HG02623 (cell line): ENCODE measurements at regions not wholly inside any gene's neighbourhood (a gene's known extent, or its start where the extent isn't known, plus 50 kb on each side); places are given as distances from the start of the nearest gene placed in this dataset.

Experiments used
- ATAC-seq: cut with Tn5 transposase; IDR thresholded peaks from one replicate; pipeline ENCODE4 v1.9.1; 2021; ENCODE audit warnings: moderate library complexity; ENCODE audit not compliant: unreplicated experiment

DNA sequence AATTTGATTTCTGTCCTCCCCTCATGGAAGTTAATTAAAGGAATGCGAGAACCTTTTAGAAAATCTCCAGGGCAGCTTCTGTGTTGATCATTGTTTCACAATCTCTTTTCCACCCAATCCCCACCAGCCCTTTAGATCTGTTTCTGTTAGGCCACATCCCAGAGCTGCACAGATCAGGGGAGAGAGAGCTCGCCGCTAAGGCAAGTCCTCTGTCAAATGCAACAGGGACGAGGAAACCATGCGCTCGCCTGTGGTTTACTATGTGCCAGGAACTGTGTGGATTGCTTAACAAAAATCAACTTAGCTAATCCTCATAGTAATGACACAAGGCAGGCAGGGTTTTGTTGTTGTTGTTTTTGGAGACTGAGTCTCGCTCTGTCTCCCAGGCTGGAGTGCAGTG is 115.4 kb downstream of the SALL1 start:
- no peak for ATAC-seq

DNA sequence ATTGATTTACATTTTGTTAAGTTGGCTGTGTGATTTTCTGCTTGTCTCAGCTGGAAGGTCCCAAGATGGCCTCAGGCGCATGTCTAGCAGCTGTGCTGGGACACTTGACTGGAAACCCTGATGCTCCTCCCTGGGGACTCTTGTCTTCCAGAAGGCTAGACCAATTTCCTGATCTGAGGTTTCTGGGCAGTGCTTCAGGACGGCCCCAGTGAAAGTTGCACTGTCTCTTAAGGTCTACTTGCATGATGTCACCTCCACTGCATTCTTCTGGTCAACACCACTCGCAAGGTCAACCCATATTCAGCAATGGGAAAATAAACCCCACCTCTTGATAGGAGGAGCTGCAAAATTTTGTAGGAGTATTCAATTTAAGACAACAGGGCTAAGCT is 116.0 kb downstream of the SALL1 start:
- ATAC-seq = no peak

DNA sequence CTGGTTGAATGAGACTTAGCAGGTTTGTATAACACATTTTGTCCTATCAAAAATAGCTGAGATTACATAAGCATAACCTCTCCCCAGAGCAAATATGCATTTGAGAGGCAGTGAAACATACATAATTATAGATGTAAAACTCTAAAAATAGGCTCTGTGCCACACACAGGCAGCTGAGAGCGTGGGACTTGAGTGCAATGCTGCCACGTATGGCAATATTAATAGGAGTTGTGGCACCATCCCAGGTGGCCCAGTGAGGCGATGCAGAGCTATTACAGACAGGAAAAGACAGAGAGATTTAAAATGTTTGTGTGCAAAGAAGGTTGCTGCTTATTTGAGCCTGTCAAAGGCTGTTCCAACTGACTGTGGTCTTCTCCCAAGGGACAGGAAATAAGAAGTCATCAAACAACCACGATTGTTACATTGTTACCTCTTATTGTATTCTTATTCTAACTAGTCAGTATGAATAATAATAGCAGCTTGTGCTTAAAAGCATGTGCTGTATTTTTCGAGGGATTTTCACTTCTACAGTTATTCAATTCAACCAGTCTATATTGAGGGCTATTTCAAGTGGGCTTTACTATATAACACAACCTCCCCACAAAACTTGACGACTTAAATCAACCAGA is 116.5 kb downstream of the SALL1 start:
- no peak for ATAC-seq

DNA sequence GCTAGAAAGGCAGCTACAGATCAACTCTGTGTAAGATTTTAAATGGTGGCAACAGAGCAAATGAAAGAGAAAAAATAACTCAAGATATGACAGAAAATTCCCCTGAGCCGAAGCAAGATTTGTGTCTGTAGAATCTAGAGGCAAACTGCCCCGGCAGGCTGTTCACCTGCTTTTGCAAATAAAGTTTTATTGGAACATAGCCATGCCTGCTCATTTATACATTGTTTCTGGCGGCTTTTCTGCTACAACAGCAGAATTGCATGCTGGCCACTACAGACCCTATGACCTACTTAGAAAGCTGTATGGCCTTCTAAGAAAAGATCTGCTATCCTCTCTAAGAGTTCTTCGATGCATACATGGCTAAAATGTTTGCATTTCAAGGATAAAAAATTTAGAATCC is 119.5 kb downstream of the SALL1 start:
- no peak for ATAC-seq

DNA sequence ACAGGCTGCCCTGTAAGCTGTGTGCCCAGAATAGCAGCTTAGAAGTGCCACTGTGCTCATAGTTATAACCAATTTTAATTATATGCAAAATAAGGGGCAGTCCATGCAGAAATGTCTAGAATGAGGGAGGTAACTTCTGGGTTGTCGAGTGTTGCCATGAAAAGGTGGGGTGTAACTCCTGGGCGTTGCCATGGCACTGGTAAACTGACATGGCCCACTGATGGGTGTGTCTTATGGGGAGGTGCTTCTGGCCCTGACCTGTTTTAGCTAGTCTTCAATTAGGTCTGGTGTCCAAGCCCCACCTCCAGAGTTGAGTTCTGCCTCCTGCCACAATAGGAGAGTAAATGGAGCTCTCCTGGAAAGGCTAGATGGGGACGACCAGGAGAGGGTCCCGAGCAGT is 120.6 kb downstream of the SALL1 start:
- no peak for ATAC-seq

DNA sequence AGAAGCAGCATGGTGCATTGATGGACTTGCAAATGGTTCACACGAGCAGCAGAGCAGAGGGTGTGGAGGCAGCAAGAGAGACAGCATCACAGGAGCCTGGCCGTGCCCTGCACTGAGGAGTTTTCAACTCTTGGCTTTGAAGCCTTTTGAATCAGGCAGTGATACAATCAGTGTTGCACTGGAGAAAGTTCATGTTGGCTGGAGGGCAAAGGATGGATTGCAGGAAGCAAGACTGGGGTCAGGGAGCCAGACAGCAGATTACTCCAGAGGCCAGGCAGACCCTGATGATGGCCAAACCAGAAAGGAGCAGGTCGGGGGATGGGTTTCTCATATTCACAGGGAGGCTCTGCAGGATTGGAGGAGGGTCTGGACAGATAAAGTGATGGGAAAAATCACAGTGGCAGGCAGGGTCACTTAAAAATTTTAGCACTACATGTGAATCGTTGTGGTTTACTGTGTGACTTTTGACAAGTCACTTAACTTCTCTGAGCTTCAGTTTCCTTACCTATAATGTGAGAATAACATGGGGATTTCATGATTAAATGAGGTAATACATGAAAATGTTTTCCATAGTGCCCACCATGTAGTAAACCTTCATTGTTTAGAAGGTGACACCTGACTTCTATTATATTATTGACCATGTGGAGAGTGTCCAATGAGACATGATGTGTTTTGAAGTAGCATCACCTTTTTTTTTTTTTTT is 125.3 kb downstream of the SALL1 start:
- no peak for ATAC-seq

DNA sequence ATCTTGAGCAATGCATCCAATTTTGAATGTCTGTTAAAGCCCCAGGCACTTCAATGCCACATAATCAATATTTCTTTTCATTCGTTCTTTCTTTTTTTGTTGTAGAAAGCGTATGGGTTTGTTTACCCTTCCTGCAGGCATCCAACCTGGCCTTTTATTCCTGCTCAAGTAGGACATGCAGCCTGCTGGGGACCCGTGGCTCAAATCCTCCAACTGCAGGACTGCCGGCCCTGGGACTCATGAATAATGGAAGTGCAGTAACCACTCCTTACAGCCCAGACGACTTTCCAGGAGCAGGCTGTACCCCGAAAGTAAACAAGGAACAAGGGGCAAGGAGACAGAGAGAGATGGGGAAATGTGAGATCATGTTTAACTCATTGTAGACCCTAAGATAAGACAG is 126.4 kb downstream of the SALL1 start:
- no peak for ATAC-seq

DNA sequence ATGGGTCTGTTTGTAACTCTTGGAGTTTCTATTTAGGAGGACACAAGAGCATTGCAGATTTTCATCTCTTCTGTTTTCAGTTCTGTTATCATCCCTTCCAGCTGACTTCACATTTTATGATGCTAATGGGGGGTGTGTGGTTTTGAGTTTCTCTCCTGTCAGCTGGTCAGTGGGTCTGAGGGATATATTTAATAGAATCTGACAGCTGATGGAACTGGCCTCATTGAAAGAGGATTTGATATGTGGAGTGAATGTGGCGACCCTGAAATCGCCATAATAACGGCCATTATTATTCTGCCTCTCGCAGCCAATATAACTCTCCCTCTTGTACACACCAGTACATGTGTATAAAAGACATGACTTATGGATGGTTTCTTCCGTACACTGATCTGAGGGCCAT is 128.1 kb downstream of the SALL1 start:
- ATAC-seq = no peak

DNA sequence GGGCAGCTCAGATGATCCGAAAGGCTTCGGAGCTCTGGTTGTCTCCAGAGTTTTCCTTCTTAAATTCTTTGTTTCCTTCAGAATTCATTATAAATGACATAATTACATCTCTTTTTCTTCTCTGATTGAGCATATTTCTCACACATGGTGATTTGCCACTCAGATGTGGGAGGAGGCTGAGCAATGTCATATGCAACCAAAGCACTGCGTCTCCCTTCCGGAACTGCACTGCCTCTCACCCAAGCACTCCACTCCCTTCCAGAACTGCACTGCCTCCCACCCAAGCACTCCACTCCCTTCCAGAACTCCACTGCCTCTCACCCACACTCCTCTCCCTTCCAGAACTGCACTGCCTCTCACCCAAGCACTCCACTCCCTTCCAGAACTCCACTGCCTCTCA is 131.5 kb downstream of the SALL1 start:
- no peak for ATAC-seq

DNA sequence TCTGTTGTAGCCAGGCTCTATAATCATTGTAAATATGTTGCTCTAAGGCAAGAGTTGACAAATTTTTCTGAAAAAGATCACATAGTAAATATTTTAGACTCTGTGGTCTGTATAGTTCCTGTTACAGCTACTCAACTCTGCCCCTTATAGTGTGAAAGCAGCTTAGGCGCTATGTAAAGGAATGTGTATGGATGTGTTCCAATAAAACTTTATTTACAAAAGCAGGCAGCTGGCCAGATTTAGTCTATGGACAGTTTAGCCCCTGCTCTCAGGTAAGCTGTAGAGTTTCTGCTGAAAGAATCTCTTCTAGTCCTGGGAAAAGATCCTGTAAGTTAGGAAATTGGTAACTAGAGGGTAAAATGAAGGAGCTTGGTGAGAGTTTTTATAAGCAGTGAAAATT is 133.1 kb downstream of the SALL1 start:
- no peak for ATAC-seq

DNA sequence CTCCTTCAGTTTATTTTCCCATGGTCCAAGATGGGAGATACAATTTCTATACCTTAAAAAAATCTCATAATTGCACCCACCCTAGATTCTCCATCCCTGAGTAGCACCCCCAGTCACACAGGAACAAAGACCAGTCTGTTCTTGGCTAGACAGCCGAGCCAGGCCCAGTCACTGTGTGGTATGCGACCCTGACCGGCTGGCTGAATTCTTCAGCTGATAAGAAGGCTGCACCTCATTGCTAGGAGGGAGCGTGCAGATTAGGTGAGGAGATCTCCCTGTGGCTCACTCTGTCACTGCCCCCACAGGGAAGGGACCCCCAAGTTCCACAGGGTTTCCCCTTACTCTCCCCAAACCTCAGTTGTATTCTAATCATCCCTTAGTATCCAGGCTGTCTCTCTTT is 138.7 kb downstream of the SALL1 start:
- ATAC-seq = no peak

DNA sequence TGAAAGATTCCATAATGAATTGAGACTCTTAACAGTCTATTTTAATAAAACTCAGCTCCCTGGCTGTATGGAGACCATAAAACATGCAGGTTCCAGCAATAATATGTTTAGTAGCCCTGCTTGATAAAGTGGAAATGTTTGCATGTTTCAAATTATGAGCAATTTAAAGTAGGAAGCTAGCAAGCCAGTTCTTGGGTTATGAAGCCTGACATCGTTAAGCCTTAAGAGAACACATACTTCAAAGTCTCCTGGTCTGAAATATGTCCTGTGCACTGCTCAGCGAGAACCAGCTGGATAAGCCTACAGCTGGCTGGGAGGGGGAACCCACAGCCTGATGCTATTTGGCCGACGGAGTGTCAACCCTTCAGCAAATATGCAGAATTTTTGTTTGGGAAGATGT is 140.3 kb downstream of the SALL1 start:
- no peak for ATAC-seq

DNA sequence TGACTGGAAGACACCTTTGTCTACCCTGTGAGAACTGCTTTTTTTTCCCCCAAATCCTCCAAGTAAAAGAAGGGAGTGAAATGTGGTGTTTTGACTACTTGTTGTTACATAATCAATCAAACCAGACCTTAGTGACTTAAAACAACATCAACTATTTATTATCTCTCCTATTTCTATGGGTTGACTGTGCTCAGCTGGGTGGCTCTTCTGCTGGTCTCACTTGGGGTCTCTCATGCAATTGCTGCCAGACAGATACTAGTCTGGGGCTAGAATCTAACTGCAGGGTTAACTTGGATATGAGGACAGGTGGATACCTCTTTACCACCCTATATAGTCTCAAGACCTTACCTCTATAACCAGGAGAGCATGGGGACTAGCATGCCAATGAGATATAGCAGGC is 141.3 kb downstream of the SALL1 start:
- no peak for ATAC-seq

DNA sequence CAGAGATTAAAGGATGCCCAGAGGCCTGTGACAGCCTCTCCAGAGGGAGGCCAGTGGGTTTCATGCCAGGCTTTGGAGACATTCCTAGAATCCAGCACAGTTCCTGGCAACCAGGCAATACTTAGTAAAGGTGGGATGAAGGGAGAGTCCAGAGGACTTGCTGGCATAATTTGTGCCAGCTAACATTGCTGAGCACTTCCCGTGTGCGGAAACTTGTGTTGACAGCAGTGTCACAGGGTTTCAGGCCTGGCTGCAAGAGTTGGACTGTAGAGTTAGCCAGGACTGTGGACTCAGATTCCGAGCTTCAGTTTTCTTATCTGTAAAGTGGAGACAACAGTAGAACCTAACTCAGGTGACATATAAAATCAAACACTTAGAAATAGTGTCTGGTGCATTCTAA is 141.7 kb downstream of the SALL1 start:
- ATAC-seq = no peak

DNA sequence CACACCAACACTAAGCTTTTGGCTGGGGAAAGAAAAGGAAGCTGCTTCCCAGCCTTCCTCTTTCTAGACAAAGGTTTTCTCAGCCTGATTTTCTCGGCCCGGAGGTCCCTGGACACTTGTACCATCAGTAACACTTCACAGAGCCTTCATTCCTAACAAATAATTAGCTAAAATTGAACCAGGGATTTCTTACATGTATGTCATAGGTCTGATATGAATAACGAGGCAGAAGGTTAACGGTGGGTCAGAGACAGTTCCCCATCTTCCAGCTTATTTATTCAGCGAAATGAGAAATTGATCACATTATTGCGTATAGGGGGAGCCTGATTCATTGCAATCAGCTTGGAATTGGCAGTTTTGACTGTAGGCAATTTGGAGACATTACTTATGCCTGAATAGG is 142.5 kb downstream of the SALL1 start:
- ATAC-seq = no peak

DNA sequence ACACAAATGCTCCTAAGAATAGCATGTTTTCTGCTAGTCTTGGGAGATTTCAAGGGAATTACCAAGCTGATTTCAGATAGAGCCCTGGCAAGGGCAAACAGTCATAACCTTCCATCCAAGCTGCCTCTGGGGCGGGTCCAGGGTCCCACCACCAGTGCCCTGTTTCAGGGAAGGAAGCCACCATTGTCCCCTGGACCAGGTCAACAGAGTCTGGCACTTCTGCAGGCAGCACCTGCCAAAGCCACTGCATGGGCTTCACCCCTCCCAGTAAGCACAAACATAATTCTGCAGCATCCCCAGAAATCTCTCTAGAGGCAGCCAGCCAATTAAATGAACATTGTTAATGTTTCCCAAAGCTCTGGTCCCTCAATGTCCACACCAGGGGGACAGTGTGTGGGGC is 143.0 kb downstream of the SALL1 start:
- ATAC-seq = no peak

DNA sequence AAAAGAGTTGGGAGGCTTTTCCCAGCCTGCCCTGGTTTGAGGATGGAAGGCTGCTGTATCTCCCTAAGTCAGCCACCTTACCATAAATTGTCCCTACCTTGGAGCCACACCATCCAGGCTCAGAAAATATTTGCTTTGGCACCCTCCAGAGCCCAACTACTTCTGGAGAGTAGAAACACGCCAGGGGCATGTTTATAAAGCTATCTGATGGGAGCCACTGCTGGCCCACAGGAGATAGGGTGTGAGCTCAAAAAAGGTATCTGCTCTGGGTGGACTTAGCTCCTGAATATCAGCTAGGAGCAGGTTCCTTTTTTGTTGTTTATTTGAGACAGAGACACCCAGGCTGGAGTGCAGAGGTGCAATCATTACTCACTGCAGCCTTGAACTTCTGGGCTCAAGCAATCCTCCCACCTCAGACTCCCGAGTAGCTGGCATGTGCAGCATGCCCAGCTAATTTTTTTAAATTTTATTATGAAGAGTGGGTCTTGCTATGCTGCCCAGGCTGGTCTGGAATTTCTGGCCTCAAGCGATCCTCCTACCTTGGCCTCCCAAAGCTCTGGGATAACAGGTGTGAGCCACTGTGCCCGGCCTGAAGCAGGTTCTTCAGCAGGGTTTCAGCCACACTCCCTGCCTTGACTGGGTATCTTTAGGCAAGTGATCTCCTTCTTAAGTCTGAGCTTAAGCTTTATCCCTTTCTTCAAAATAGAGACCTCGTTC is 147.1 kb downstream of the SALL1 start:
- no peak for ATAC-seq

DNA sequence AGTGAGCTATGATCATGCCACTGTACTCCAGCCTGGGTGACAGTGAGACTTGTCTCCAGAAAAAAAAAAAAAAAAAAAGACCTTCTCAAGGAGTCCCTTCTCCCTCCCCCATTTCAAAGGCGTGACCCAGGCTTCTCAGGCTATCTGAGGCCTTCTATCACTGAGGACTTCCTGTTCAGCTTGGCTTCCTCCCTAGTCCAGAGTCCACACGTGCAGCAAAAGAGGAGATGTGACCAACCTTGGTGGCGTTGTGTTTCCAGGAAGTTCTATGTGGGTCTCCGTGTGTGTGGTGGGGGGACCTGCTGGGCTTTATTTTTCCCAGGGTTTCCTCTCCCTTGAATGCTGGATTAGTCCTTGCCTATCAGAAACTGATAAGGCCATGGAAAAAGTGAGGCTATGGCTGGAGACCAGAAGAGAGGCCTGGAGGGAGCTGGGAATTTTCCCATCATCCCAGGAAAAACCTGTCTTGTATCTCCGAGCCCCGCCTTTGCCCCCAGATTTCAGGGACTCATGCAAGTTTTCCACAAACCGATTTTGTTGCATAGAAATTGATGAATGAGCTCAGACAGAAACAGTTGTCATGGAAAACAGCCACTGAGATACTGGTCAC is 148.1 kb downstream of the SALL1 start:
- no peak for ATAC-seq

DNA sequence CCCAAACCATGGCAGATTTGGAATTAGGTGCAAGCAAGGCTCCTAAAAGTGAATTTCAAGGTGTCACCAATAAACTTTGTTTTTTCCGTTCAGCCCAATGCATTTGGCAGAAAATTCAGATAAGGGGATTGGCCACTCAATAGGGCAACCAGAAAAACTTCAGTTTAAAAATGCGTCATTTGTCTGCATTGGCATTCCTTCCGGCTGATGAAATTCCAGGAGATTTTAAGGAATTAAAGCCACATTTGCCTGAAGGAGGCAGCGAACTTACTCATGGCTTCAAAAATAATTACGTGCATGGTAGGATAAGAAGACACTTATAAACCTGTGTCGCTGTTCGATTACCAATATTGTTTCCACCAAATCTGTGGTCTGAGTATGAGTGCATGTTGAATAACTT is 151.9 kb downstream of the SALL1 start:
- ATAC-seq = no peak

DNA sequence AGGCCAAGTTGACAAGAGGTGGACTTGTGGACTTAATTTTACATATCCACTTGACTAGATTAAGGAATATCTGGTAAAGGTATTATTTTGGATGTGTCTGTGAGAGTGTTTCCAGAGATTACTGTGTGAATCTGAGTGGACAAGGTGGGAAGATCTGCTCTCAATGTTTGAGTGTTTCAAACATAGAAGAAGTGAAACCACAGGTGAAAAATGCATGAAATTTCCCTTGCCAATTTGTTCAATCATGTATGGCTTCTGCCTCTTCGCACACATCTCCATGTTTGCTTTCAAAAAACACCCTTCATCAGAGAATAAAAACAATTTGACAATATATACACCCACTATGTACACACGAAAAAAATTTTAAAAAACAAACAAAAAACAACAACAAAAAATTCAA is 152.7 kb downstream of the SALL1 start:
- ATAC-seq = no peak

DNA sequence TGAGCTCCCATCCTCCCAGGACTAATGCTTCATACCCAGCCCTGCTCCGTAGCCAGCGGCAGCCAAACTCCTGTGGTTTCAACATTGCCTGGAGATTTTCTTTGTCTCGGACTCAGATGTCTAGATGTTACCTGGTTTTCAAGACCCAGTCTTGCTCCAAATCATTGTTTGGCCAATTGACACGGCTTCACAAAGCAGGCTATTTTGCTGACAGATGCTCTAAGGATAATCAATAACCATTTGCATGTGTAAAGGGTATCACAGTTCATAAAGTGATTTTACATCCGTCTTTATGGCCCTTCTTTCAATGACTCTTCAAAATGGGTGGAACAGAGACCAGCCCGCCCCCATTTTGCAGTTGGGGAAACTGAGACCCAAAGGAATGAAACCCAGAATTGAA is 153.4 kb downstream of the SALL1 start:
- ATAC-seq = no peak

DNA sequence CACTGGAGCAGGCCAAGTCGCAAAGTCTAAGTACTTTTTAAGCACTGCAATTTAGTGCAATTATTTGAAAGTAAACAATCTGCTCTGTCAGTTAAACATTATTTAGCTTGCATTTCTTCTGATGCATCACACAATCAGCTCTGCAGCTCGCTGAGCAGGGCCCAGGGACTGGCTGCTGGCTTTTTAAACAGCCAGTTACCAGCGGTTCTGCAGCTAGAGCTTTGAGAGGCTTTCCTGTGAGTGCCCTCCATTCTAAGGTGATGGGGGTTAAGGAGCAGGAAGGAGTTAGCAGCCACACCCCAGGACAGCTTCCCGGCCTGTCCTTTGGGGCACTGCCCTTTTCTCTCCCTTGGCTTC is 154.3 kb downstream of the SALL1 start:
- ATAC-seq = no peak
